Fibroblast of peridontal ligament (primary cell): ENCODE measurements at regions not wholly inside any gene's neighbourhood (a gene's known extent, or its start where the extent isn't known, plus 50 kb on each side); places are given as distances from the start of the nearest gene placed in this dataset.

Source experiments
- DNase-seq: peaks from one replicate; pipeline ENCODE4 v3.0.0-alpha.2; 2010; ENCODE audit errors: extremely low read depth

- no peak for DNase-seq
These were observed 71.0 kb downstream of the AQP4 start for GRCh38 chr18:26794230-26795101.

GRCh38 chr18:26792661-26793060 lies 72.8 kb downstream of the AQP4 start:
- DNase-seq, result no peak

GRCh38 chr18:26791676-26792075 lies 73.8 kb downstream of the AQP4 start:
- DNase-seq, result no peak

- DNase-seq, result no peak
These were observed 80.9 kb downstream of the AQP4 start for GRCh38 chr18:26784599-26784998.

GRCh38 chr18:26783170-26783569 lies 82.3 kb downstream of the AQP4 start:
- DNase-seq, result no peak

- DNase-seq, result no peak
These were observed 84.8 kb downstream of the AQP4 start for GRCh38 chr18:26780520-26781325.

GRCh38 chr18:26778054-26778393 lies 87.5 kb downstream of the AQP4 start:
- DNase-seq, result no peak

GRCh38 chr18:26777351-26778053 lies 88.0 kb downstream of the AQP4 start:
- DNase-seq, result no peak

GRCh38 chr18:26772691-26773090 lies 92.8 kb downstream of the AQP4 start:
- no peak for DNase-seq

GRCh38 chr18:26771524-26771923 lies 94.0 kb downstream of the AQP4 start:
- DNase-seq, result no peak

GRCh38 chr18:26768385-26768784 lies 97.1 kb downstream of the AQP4 start:
- no peak for DNase-seq

- DNase-seq, result no peak
These were observed 100.0 kb downstream of the AQP4 start for GRCh38 chr18:26765498-26765897.

GRCh38 chr18:26764586-26764985 lies 100.9 kb downstream of the AQP4 start:
- no peak for DNase-seq

GRCh38 chr18:26764177-26764576 lies 101.3 kb downstream of the AQP4 start:
- no peak for DNase-seq

- no peak for DNase-seq
These were observed 101.9 kb downstream of the AQP4 start for GRCh38 chr18:26763446-26764110.

- no peak for DNase-seq
These were observed 108.1 kb downstream of the AQP4 start for GRCh38 chr18:26757263-26758019.

GRCh38 chr18:26756556-26756955 lies 109.0 kb downstream of the AQP4 start:
- no peak for DNase-seq

GRCh38 chr18:26746826-26747475 lies 118.6 kb downstream of the AQP4 start:
- no peak for DNase-seq

GRCh38 chr18:26746398-26746797 lies 119.1 kb downstream of the AQP4 start:
- DNase-seq, result peak; percentile 23

- no peak for DNase-seq
These were observed 120.0 kb downstream of the AQP4 start for GRCh38 chr18:26745288-26746181.
